Activated CD8-positive, alpha-beta memory T cell treated with anti-CD3 and anti-CD28 coated beads for 1 hour (primary cell): ENCODE measurements at regions not wholly inside any gene's neighbourhood (a gene's known extent, or its start where the extent isn't known, plus 50 kb on each side); places are given as distances from the start of the nearest gene placed in this dataset.
"Not testable (repeated sequence)": the region's sequence is repeated elsewhere in the genome, so short reads cannot be mapped to it uniquely, and the experiment has no call there.

ENCODE experiments used
- DNase-seq, 2 donors: peaks; one replicate each; pipeline ENCODE4 v3.0.0-alpha.2; 2020; ENCODE audit warnings: low read depth in 1 of 2; ENCODE audit errors: extremely low read depth in 1 of 2

- no peak for DNase-seq
These were observed 150.9 kb downstream of the HS3ST3B1 start for GRCh38 chr17:14451729-14452191.

DNA sequence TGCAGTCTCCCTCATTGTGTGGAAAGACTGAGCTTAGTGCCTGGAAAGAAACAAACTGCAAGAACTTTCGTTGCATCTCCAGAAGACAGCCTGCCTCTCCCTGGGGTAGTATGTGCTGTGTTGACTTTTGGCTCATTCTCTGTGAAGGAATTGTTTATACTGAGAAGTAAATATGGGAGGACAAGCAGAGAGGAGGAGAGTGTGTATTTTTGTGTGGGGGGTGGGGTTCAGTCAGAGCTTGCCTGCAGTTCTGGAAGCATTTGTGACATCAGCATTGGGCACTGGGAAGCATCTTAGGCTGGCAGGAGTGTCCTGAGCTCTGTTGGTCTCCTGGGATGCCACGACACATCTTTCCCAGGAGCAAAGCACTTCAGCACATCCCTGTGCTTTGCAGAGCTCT is 147.9 kb downstream of the HS3ST3B1 start:
- DNase-seq: no peak

DNA sequence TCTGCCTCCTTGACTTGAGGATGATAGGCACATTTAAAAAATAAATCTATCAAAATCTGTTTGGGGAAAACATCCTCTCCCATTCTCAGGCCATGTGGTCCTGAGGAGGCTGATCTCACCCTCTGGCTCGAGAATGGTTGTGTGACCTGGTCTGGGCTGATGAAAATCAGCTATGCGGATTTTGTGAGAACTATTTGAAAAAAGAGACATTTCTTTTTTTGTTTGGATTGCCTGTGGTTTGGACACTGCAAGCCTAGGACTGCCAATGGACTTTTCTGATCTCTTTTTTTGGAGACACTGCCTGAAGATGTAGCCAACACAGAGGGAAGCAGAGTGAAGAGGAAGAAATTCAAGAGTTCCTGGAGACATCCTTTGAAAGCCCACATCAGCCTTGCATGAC is 145.9 kb downstream of the HS3ST3B1 start:
- DNase-seq: no peak

- DNase-seq: no peak
These were observed 144.0 kb downstream of the HS3ST3B1 start for GRCh38 chr17:14444915-14445314.

- no peak for DNase-seq
These were observed 142.1 kb downstream of the HS3ST3B1 start for GRCh38 chr17:14442798-14443528.

DNA sequence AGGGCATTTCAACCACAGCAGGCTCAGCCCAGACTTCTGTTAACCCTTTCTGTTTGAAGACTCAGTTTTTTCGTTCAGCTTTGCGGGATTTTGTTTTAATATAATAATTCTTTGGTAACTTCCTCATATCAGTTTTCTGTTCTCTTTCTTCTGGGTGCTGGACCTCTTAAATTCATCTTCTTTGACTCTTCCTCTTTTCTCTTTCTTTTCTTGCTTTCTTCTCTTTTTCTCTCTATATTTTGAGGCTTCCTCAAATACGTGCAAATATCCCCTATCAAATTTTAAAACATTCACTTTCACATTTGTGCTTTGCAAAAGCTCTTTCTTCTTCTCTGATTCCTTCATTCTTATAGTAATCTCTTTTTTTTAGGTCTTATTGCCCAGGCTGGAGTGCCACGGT is 136.3 kb downstream of the HS3ST3B1 start:
- DNase-seq: no peak

- DNase-seq: no peak
These were observed 135.4 kb downstream of the HS3ST3B1 start for GRCh38 chr17:14436266-14436665.

- DNase-seq: no peak
These were observed 133.6 kb downstream of the HS3ST3B1 start for GRCh38 chr17:14434506-14434905.

- DNase-seq: no peak
These were observed 131.2 kb downstream of the HS3ST3B1 start for GRCh38 chr17:14432079-14432478.

DNA sequence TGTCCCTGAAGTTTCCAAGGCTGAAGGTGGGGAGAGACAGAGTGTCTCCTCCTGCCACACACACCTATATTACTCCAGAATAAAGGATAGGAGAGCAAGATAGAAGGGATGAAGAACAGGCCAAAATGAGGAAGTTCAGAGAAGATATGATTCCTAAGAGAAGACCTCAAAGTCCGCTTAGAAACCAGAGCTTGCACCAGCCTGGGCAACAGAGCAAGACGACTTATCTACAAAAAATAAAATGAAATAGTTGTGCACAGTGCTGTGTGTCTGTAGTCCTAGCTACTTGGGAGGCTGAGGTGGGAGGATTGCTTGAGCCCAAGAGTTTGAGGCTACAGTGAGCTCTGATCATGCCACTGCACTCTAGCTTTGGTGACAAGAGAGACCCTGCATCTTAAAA is 128.2 kb downstream of the HS3ST3B1 start:
- DNase-seq: no peak

GRCh38 chr17:14428648-14429029 is 127.8 kb downstream of the HS3ST3B1 start:
- no peak for DNase-seq

GRCh38 chr17:14427900-14428647 is 127.2 kb downstream of the HS3ST3B1 start:
- peak in 1 of 2 donors; percentile 11 for DNase-seq

DNA sequence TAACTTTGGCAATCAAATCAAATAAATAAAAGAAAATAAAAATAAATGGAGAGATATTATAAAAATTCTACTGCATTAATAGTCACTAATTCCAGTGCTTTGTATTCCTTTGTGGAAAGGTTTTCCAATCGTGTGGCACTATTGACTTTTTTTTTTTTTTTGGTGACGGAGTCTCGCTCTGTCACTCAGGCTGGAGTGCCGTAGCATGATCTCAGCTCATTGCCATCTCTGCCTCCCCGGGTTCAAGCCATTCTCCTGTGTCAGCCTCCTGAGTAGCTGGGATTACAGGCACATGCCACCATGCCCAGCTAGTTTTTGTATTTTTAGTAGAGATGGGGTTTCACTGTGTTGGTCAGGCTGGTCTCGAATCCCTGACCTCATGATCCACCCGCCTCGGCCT is 122.3 kb downstream of the HS3ST3B1 start:
- DNase-seq: not testable (repeated sequence)

- no peak for DNase-seq
These were observed 116.5 kb downstream of the HS3ST3B1 start for GRCh38 chr17:14417336-14417735.

DNA sequence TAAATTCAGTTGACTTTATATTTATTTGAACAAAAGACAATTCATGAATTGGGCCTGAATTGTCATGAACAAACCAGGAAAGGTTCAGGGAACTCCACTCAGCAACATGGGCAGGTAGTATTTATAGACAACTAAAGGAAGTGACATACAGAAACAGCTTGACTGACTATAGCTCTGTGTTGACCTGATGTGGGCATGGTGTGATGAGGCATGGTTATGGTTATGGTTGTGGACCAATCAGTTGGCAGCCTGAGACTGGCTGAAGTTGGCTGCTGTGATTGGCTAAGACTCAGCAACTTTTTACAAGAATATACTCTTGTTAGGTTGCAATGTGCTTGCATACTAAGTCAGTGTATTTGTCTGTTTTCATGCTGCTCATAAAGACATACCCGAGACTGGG is 108.4 kb downstream of the HS3ST3B1 start:
- DNase-seq: no peak

GRCh38 chr17:14407541-14407940 is 106.7 kb downstream of the HS3ST3B1 start:
- DNase-seq: no peak

DNA sequence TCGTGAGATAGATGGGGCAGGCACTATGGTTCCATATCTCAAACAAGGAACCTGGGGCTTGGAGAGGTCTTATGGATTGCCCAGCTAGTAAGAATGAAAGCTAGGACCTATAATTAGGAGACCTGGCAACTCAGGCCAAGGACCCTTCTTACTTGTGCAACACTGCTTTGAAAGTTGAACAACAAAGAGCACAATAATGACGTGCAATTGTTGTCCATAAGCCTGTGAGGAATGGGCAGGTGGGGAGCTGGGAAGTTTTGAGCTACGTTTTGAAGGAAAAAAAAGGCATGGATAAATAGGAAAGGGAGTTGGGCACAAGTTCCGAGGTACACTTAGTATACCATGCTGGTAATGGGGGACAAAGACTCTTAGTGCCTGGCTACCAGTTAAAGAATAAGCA is 104.3 kb downstream of the HS3ST3B1 start:
- no peak for DNase-seq
